ENCODE measurements at regions not wholly inside any gene's neighbourhood (a gene's known extent, or its start where the extent isn't known, plus 50 kb on each side); places are given as distances from the start of the nearest gene placed in this dataset.

GRCh38 chr7:49497471-49497870 lies 276.0 kb upstream of the VWC2 start:
- TF ChIP-seq, protein P1, sequence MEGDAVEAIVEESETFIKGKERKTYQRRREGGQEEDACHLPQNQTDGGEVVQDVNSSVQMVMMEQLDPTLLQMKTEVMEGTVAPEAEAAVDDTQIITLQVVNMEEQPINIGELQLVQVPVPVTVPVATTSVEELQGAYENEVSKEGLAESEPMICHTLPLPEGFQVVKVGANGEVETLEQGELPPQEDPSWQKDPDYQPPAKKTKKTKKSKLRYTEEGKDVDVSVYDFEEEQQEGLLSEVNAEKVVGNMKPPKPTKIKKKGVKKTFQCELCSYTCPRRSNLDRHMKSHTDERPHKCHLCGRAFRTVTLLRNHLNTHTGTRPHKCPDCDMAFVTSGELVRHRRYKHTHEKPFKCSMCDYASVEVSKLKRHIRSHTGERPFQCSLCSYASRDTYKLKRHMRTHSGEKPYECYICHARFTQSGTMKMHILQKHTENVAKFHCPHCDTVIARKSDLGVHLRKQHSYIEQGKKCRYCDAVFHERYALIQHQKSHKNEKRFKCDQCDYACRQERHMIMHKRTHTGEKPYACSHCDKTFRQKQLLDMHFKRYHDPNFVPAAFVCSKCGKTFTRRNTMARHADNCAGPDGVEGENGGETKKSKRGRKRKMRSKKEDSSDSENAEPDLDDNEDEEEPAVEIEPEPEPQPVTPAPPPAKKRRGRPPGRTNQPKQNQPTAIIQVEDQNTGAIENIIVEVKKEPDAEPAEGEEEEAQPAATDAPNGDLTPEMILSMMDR (IDR thresholded peaks at IDR 0.05; ENCODE audit: low read depth, low read length) = no peak
- TF ChIP-seq POLR2A (IDR thresholded peaks at IDR 0.05; ENCODE audit: extremely low read depth, insufficient read length) = no peak
- TF ChIP-seq MYC (IDR thresholded peaks at IDR 0.05; ENCODE audit: low read depth, low read length) = no peak
- no peak for TF ChIP-seq MAX (IDR thresholded peaks at IDR 0.05; ENCODE audit: low read depth, low read length)
